ENCODE measurements at regions not wholly inside any gene's neighbourhood (a gene's known extent, or its start where the extent isn't known, plus 50 kb on each side); places are given as distances from the start of the nearest gene placed in this dataset.

- Histone ChIP-seq H3K36me3 (ENCODE audit: control insufficient read depth, low read length) (no peaks in the 10 kb centered on the region), H4K20me1 (ENCODE audit: control insufficient read depth, insufficient read depth, low read depth, low read length) (no peaks in the 10 kb centered on the region), H3K9me3 (ENCODE audit: control insufficient read depth, insufficient read depth, low read length) (no peaks in the 10 kb centered on the region), H3K27ac (ENCODE audit: low read depth, low read length) (no peak overlapping the region), H3K4me2 (ENCODE audit: low read length) (no peak overlapping the region), H3K9me2 (replicated peaks; ENCODE audit: control insufficient read depth, low read length) (no peaks in the 10 kb centered on the region), H3F3A (ENCODE audit: control insufficient read depth, insufficient read depth) (no peaks in the 10 kb centered on the region), H3K4me3 (ENCODE audit: low read length) (no peak overlapping the region), H3K4me1 (ENCODE audit: control insufficient read depth, low read length) (peaks cover 23% of the 10 kb centered on the region), H3K79me2 (ENCODE audit: control insufficient read depth, low read length) (no peaks in the 10 kb centered on the region), H3K27me3 (ENCODE audit: control insufficient read depth, low read length) (no peaks in the 10 kb centered on the region)
- TF ChIP-seq CTCF (IDR thresholded peaks at IDR 0.05; ENCODE audit: low read depth, low read length, poor library complexity, severe bottlenecking): no peak
- TF ChIP-seq EZH2phosphoT487 (IDR thresholded peaks at IDR 0.05; ENCODE audit: borderline replicate concordance, low read length): no peak
Measured at GRCh38 chr6:25032934-25033333, 97.2 kb upstream of the RIPOR2 start.

GRCh38 chr6:25034431-25034921, 98.7 kb upstream of the RIPOR2 start:
- Histone ChIP-seq H3K9me2 (replicated peaks; ENCODE audit: control insufficient read depth, low read length) (no peaks in the 10 kb centered on the region), H3K4me3 (ENCODE audit: low read length) (peak overlapping the region; percentile 43), H3K4me1 (ENCODE audit: control insufficient read depth, low read length) (peaks cover 33% of the 10 kb centered on the region), H3K27ac (ENCODE audit: low read depth, low read length) (no peak overlapping the region), H3K4me2 (ENCODE audit: low read length) (peak overlapping the region; percentile 57), H3K9me3 (ENCODE audit: control insufficient read depth, insufficient read depth, low read length) (no peaks in the 10 kb centered on the region), H3K27me3 (ENCODE audit: control insufficient read depth, low read length) (no peaks in the 10 kb centered on the region), H3F3A (ENCODE audit: control insufficient read depth, insufficient read depth) (no peaks in the 10 kb centered on the region), H3K36me3 (ENCODE audit: control insufficient read depth, low read length) (no peaks in the 10 kb centered on the region), H4K20me1 (ENCODE audit: control insufficient read depth, insufficient read depth, low read depth, low read length) (no peaks in the 10 kb centered on the region), H3K79me2 (ENCODE audit: control insufficient read depth, low read length) (no peaks in the 10 kb centered on the region)
- TF ChIP-seq CTCF (IDR thresholded peaks at IDR 0.05; ENCODE audit: low read depth, low read length, poor library complexity, severe bottlenecking) (no peak), EZH2phosphoT487 (IDR thresholded peaks at IDR 0.05; ENCODE audit: borderline replicate concordance, low read length) (no peak)

GRCh38 chr6:25035174-25035511, 99.4 kb upstream of the RIPOR2 start:
- no peak overlapping the region for H3K4me3 ChIP-seq (ENCODE audit: low read length)
- H3K4me2 ChIP-seq (ENCODE audit: low read length): peak overlapping the region; percentile 57
- H3F3A ChIP-seq (ENCODE audit: control insufficient read depth, insufficient read depth): no peaks in the 10 kb centered on the region
- no peaks in the 10 kb centered on the region for H3K36me3 ChIP-seq (ENCODE audit: control insufficient read depth, low read length)
- H3K27me3 ChIP-seq (ENCODE audit: control insufficient read depth, low read length): no peaks in the 10 kb centered on the region
- H3K79me2 ChIP-seq (ENCODE audit: control insufficient read depth, low read length): no peaks in the 10 kb centered on the region
- no peaks in the 10 kb centered on the region for H3K9me2 ChIP-seq (replicated peaks; ENCODE audit: control insufficient read depth, low read length)
- no peaks in the 10 kb centered on the region for H3K9me3 ChIP-seq (ENCODE audit: control insufficient read depth, insufficient read depth, low read length)
- peaks cover 33% of the 10 kb centered on the region for H3K4me1 ChIP-seq (ENCODE audit: control insufficient read depth, low read length)
- H3K27ac ChIP-seq (ENCODE audit: low read depth, low read length): no peak overlapping the region
- no peaks in the 10 kb centered on the region for H4K20me1 ChIP-seq (ENCODE audit: control insufficient read depth, insufficient read depth, low read depth, low read length)
- TF ChIP-seq CTCF (IDR thresholded peaks at IDR 0.05; ENCODE audit: low read depth, low read length, poor library complexity, severe bottlenecking) (no peak), EZH2phosphoT487 (IDR thresholded peaks at IDR 0.05; ENCODE audit: borderline replicate concordance, low read length) (no peak)

Measured in DOHH2 (cell line).